IMR-90 (cell line): ENCODE measurements at regions not wholly inside any gene's neighbourhood (a gene's known extent, or its start where the extent isn't known, plus 50 kb on each side); places are given as distances from the start of the nearest gene placed in this dataset.

Experiments used
- FOS ChIP-seq: fragments of 150-350 bp; IDR thresholded peaks from 2 replicates; pipeline ENCODE4 v1.6.1; 2016; ENCODE audit warnings: low read depth, low read length
- MXI1 ChIP-seq: IDR thresholded peaks from 2 replicates; pipeline ENCODE4 v1.6.1; 2012; ENCODE audit warnings: low read depth, mild to moderate bottlenecking, low read length, moderate library complexity, borderline replicate concordance
- POLR2A ChIP-seq: IDR thresholded peaks from 2 replicates; pipeline ENCODE4 v1.6.1; 2012; ENCODE audit warnings: mild to moderate bottlenecking, low read depth, low read length
- RAD21 ChIP-seq: IDR thresholded peaks from 2 replicates; pipeline ENCODE4 v1.6.1; 2012; ENCODE audit warnings: low read length, improper control_type of control experiment
- TF ChIP-seq, protein P1 (sequence below): conservative IDR thresholded peaks from 2 replicates; pipeline ENCODE4 v1.5.1; 2012; ENCODE audit warnings: mild to moderate bottlenecking, low read depth, low read length, improper control_type of control experiment

DNA sequence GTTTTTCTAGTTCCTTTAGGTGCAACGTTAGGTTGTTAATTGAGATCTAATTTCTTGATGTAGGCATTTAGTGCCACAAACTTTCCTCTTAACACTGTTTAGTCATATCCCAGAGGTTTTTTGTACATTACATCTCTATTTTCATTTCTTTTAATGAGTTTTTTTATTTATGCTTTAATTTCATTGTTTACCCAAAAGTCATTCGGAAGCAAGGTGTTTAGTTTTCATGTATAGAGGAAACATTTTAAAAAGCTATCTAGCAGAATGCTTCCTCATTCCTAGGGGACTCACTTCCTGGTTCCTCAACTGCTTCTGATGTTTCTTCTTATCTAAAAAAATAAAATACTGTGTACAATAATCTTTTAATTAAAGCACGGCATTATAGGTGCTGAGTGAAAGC, 307.2 kb upstream of the CAMK1G start:
- TF ChIP-seq MXI1 (no peak), FOS (no peak), RAD21 (no peak), POLR2A (no peak)
- TF ChIP-seq, protein P1, sequence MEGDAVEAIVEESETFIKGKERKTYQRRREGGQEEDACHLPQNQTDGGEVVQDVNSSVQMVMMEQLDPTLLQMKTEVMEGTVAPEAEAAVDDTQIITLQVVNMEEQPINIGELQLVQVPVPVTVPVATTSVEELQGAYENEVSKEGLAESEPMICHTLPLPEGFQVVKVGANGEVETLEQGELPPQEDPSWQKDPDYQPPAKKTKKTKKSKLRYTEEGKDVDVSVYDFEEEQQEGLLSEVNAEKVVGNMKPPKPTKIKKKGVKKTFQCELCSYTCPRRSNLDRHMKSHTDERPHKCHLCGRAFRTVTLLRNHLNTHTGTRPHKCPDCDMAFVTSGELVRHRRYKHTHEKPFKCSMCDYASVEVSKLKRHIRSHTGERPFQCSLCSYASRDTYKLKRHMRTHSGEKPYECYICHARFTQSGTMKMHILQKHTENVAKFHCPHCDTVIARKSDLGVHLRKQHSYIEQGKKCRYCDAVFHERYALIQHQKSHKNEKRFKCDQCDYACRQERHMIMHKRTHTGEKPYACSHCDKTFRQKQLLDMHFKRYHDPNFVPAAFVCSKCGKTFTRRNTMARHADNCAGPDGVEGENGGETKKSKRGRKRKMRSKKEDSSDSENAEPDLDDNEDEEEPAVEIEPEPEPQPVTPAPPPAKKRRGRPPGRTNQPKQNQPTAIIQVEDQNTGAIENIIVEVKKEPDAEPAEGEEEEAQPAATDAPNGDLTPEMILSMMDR, result no peak
